H1 (cell line): ENCODE measurements at regions not wholly inside any gene's neighbourhood (a gene's known extent, or its start where the extent isn't known, plus 50 kb on each side); places are given as distances from the start of the nearest gene placed in this dataset.

Experiments
- CHD2 ChIP-seq: IDR thresholded peaks from 2 replicates; pipeline ENCODE4 v1.6.1; 2012; ENCODE audit warnings: low read length, improper control_type of control experiment
- GABPA ChIP-seq: IDR thresholded peaks from 2 replicates; pipeline ENCODE4 v1.6.1; 2011; ENCODE audit warnings: mild to moderate bottlenecking, low read length, moderate library complexity, borderline replicate concordance; ENCODE audit not compliant: insufficient read depth
- SIN3A ChIP-seq, 2 experiments: IDR thresholded peaks in 1 of 2; conservative IDR thresholded peaks in 1 of 2; 2 replicates each; pipeline ENCODE4 v1.6.1; 2011 to 2012; ENCODE audit warnings: low read length in 2 of 2, improper control_type of control experiment in 1 of 2, low read depth in 1 of 2, mild to moderate bottlenecking in 1 of 2
- TEAD4 ChIP-seq: IDR thresholded peaks from 2 replicates; pipeline ENCODE4 v1.6.1; 2012; ENCODE audit warnings: low read depth, low read length, inconsistent platforms, mixed read lengths
- TF ChIP-seq, protein P1 (sequence below): fragments of 300-600 bp; sonication (generic); IDR thresholded peaks from 2 replicates; pipeline ENCODE4 v1.7.1; 2012; ENCODE audit warnings: low read length, moderate library complexity, mild to moderate bottlenecking, inconsistent platforms; ENCODE audit not compliant: insufficient replicate concordance

DNA sequence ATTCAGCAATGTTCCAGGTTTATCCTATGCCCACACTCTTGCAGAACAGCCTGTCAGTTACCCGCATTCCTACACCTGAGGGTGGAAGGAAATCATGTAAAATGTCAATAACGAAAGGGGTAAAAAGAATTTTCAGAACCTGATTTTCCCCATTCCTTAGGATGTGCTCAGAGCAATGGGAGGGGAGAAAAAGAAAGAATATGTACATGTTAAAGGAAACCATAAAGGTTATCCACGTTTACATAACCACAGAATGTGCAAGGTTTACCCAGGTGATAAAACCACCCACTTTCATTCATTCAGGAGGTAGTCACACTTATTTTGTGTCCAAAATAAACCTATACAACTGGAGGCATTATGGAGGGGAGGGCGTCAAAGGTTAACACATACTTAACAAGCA is 335.5 kb downstream of the ZNF674 start (continued):
- TF ChIP-seq, protein P1, sequence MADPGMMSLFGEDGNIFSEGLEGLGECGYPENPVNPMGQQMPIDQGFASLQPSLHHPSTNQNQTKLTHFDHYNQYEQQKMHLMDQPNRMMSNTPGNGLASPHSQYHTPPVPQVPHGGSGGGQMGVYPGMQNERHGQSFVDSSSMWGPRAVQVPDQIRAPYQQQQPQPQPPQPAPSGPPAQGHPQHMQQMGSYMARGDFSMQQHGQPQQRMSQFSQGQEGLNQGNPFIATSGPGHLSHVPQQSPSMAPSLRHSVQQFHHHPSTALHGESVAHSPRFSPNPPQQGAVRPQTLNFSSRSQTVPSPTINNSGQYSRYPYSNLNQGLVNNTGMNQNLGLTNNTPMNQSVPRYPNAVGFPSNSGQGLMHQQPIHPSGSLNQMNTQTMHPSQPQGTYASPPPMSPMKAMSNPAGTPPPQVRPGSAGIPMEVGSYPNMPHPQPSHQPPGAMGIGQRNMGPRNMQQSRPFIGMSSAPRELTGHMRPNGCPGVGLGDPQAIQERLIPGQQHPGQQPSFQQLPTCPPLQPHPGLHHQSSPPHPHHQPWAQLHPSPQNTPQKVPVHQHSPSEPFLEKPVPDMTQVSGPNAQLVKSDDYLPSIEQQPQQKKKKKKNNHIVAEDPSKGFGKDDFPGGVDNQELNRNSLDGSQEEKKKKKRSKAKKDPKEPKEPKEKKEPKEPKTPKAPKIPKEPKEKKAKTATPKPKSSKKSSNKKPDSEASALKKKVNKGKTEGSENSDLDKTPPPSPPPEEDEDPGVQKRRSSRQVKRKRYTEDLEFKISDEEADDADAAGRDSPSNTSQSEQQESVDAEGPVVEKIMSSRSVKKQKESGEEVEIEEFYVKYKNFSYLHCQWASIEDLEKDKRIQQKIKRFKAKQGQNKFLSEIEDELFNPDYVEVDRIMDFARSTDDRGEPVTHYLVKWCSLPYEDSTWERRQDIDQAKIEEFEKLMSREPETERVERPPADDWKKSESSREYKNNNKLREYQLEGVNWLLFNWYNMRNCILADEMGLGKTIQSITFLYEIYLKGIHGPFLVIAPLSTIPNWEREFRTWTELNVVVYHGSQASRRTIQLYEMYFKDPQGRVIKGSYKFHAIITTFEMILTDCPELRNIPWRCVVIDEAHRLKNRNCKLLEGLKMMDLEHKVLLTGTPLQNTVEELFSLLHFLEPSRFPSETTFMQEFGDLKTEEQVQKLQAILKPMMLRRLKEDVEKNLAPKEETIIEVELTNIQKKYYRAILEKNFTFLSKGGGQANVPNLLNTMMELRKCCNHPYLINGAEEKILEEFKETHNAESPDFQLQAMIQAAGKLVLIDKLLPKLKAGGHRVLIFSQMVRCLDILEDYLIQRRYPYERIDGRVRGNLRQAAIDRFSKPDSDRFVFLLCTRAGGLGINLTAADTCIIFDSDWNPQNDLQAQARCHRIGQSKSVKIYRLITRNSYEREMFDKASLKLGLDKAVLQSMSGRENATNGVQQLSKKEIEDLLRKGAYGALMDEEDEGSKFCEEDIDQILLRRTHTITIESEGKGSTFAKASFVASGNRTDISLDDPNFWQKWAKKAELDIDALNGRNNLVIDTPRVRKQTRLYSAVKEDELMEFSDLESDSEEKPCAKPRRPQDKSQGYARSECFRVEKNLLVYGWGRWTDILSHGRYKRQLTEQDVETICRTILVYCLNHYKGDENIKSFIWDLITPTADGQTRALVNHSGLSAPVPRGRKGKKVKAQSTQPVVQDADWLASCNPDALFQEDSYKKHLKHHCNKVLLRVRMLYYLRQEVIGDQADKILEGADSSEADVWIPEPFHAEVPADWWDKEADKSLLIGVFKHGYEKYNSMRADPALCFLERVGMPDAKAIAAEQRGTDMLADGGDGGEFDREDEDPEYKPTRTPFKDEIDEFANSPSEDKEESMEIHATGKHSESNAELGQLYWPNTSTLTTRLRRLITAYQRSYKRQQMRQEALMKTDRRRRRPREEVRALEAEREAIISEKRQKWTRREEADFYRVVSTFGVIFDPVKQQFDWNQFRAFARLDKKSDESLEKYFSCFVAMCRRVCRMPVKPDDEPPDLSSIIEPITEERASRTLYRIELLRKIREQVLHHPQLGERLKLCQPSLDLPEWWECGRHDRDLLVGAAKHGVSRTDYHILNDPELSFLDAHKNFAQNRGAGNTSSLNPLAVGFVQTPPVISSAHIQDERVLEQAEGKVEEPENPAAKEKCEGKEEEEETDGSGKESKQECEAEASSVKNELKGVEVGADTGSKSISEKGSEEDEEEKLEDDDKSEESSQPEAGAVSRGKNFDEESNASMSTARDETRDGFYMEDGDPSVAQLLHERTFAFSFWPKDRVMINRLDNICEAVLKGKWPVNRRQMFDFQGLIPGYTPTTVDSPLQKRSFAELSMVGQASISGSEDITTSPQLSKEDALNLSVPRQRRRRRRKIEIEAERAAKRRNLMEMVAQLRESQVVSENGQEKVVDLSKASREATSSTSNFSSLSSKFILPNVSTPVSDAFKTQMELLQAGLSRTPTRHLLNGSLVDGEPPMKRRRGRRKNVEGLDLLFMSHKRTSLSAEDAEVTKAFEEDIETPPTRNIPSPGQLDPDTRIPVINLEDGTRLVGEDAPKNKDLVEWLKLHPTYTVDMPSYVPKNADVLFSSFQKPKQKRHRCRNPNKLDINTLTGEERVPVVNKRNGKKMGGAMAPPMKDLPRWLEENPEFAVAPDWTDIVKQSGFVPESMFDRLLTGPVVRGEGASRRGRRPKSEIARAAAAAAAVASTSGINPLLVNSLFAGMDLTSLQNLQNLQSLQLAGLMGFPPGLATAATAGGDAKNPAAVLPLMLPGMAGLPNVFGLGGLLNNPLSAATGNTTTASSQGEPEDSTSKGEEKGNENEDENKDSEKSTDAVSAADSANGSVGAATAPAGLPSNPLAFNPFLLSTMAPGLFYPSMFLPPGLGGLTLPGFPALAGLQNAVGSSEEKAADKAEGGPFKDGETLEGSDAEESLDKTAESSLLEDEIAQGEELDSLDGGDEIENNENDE: no peak
- TF ChIP-seq GABPA (no peak), CHD2 (no peak), SIN3A (conservative IDR thresholded peaks at IDR 0.05 in 1 of 2, IDR thresholded peaks at IDR 0.05 in 1 of 2; ENCODE audit: low read depth in 1 of 2, low read length in 2 of 2) (no peak), TEAD4 (no peak)
- TF ChIP-seq, all 59 proteins: peak for 0
